Transverse colon (tissue), 4 donors: ENCODE measurements at regions not wholly inside any gene's neighbourhood (a gene's known extent, or its start where the extent isn't known, plus 50 kb on each side); places are given as distances from the start of the nearest gene placed in this dataset.

Experiments used
- DNase-seq: peaks from one replicate; pipeline ENCODE4 v3.0.0-alpha.2; 2019
- H3K27ac ChIP-seq, 4 donors: fragments of 200-600 bp; sonication (generic); 2 replicates each; pipeline ENCODE4 v1.5.1; 2016 to 2018; ENCODE audit warnings: inconsistent platforms in 4 of 4
- H3K27me3 ChIP-seq: fragments of 200-600 bp; sonication (generic); 2 replicates; pipeline ENCODE4 v1.5.1; 2017; ENCODE audit warnings: inconsistent platforms
- H3K36me3 ChIP-seq, 4 donors: fragments of 200-600 bp; sonication (generic); 2 replicates each; pipeline ENCODE4 v1.5.1; 2017 to 2019; ENCODE audit warnings: inconsistent platforms in 4 of 4
- H3K4me1 ChIP-seq, 4 donors: fragments of 200-600 bp; sonication (generic); 2 replicates each; pipeline ENCODE4 v1.5.1; 2017 to 2020; ENCODE audit warnings: inconsistent platforms in 4 of 4
- H3K4me3 ChIP-seq, 4 donors: fragments of 200-600 bp; sonication (generic); 1 replicate in 1 of 4; 2 replicates in 3 of 4; pipeline versions ENCODE4 v1.5.1 to v1.6.1; 2017 to 2019; ENCODE audit warnings: inconsistent platforms in 4 of 4
- H3K9me3 ChIP-seq, 2 donors: fragments of 200-600 bp; sonication (generic); 2 replicates each; pipeline ENCODE4 v1.5.1; 2017 to 2019; ENCODE audit warnings: inconsistent platforms in 2 of 2
- EP300 ChIP-seq: sonication (generic); formaldehyde crosslinking; IDR thresholded peaks from one replicate; pipeline ENCODE4 v1.6.1; 2017; ENCODE audit warnings: antibody characterized with exemption, low read depth
- POLR2A ChIP-seq: fragments of 450-650 bp; IDR thresholded peaks from one replicate; pipeline ENCODE4 v1.6.1; 2016; ENCODE audit warnings: antibody characterized with exemption, mild to moderate bottlenecking, moderate library complexity
- POLR2AphosphoS5 ChIP-seq, 3 donors: sonication (generic); formaldehyde crosslinking; IDR thresholded peaks; one replicate each; pipeline ENCODE4 v1.6.1; 2016; ENCODE audit warnings: antibody characterized with exemption in 3 of 3
- WGBS, 2 donors: methylation state at CpG; one replicate each; pipeline ENCODE4 v1.1.5; 2018; ENCODE audit warnings: low coverage in 1 of 2; 5-methylcytosine and 5-hydroxymethylcytosine counted together
- in situ Hi-C, 4 donors: fragments of 200-750 bp; cut with MboI; loops; one replicate each; pipeline versions ENCODE4 v1.15.0 to v1.15.1; 2017; ENCODE audit warnings: low sequenced_read_pairs in 3 of 4, low pct_ligation_motif_present in 1 of 4, low pct_unique_long_range_greater_than_20kb in 1 of 4
- intact Hi-C: fragments of 100-400 bp; cut with DNase I; formaldehyde crosslinking; loops from one replicate; pipeline ENCODE4 v1.15.1; 2023; ENCODE audit warnings: low total_unique reads
- TF ChIP-seq, protein P1 (sequence below), 5 experiments: fragments of 200-600 bp in 3 of 5; fragments of 450-650 bp in 2 of 5; sonication (generic) in 3 of 5; IDR thresholded peaks; 1 replicate in 2 of 5; 2 replicates in 3 of 5; pipeline ENCODE4 v1.5.1; 2016 to 2017; ENCODE audit warnings: antibody characterized with exemption in 5 of 5, inconsistent platforms in 3 of 5, mild to moderate bottlenecking in 2 of 5, moderate library complexity in 1 of 5

DNA sequence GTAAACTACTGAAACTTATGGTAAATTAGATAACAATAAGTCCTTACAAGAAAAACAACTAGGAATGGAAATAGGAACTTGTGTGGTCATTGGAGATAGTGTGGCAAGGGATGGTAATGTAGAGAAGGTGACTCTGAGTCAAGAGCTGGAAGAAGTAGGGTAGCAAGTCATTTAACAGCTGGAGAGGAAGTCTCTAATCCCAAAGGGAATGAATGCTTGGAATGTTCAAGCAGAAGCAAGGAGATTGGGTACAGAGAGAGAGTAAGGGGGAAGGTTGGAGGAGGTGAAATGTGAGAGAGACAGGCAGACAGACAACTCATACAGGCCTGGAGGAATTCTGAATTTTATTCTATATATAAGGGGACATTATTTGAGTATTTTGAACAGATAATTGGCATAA is 260.6 kb upstream of the MAD2L1 start:
- Histone ChIP-seq H3K36me3 (no peaks in the 10 kb centered on the region), H3K27ac (no peak overlapping the region), H3K4me1 (no peaks in the 10 kb centered on the region), H3K9me3 (no peaks in the 10 kb centered on the region), H3K4me3 (no peak overlapping the region), H3K27me3 (no peaks in the 10 kb centered on the region)
- no peak for DNase-seq
- TF ChIP-seq EP300 (no peak), POLR2A (no peak)
- TF ChIP-seq, protein P1, sequence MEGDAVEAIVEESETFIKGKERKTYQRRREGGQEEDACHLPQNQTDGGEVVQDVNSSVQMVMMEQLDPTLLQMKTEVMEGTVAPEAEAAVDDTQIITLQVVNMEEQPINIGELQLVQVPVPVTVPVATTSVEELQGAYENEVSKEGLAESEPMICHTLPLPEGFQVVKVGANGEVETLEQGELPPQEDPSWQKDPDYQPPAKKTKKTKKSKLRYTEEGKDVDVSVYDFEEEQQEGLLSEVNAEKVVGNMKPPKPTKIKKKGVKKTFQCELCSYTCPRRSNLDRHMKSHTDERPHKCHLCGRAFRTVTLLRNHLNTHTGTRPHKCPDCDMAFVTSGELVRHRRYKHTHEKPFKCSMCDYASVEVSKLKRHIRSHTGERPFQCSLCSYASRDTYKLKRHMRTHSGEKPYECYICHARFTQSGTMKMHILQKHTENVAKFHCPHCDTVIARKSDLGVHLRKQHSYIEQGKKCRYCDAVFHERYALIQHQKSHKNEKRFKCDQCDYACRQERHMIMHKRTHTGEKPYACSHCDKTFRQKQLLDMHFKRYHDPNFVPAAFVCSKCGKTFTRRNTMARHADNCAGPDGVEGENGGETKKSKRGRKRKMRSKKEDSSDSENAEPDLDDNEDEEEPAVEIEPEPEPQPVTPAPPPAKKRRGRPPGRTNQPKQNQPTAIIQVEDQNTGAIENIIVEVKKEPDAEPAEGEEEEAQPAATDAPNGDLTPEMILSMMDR (IDR thresholded peaks at IDR 0.05), result no peak
- in situ Hi-C loops (no loop called here), intact Hi-C loops (no loop called here)

DNA sequence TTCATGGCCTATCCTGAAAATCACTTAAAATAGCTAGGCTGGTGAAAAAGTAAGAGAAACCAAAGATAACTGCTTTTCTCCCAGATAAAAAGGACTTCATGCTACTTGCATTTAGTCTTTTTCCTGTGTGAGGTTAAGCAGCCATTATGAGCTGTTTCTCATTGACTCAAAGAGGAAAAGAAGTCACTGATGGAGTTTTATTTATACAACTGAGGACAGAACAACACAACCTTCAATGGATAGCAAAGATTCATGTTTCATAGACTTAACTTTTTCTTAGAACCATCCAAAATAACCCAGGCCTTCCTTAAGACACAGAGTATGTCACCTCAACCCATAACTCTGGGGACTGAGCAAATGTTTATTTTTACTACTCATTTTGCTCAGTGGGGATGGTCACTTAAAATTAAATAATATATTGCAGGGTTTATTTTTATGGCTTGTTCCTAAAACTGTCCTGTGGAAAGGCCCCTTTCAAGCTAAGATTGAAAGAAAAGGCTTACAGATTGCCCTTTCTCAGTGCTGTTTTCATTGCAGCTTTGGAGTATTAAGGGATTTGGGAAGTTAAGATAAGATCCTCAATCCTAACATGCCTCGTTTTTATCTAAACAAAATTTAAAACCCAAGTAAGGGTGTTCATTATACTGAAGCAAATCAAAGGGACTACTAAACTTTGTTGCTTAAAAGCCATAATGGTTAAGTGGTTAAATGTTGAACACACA is 252.6 kb upstream of the MAD2L1 start:
- H3K4me3 ChIP-seq, result no peak overlapping the region
- TF ChIP-seq POLR2A, result no peak
- TF ChIP-seq, protein P1 (IDR thresholded peaks at IDR 0.05), result no peak
- in situ Hi-C loops (no loop called here), intact Hi-C loops (no loop called here)
- 0 to 12% methylated on average over 1 of the region's 1 CpG for WGBS, 2 donors
- no peak for DNase-seq
- no peaks in the 10 kb centered on the region for H3K4me1 ChIP-seq
- no peak overlapping the region for H3K27ac ChIP-seq
- H3K9me3 ChIP-seq, result no peaks in the 10 kb centered on the region
- H3K27me3 ChIP-seq, result no peaks in the 10 kb centered on the region
- no peaks in the 10 kb centered on the region for H3K36me3 ChIP-seq

DNA sequence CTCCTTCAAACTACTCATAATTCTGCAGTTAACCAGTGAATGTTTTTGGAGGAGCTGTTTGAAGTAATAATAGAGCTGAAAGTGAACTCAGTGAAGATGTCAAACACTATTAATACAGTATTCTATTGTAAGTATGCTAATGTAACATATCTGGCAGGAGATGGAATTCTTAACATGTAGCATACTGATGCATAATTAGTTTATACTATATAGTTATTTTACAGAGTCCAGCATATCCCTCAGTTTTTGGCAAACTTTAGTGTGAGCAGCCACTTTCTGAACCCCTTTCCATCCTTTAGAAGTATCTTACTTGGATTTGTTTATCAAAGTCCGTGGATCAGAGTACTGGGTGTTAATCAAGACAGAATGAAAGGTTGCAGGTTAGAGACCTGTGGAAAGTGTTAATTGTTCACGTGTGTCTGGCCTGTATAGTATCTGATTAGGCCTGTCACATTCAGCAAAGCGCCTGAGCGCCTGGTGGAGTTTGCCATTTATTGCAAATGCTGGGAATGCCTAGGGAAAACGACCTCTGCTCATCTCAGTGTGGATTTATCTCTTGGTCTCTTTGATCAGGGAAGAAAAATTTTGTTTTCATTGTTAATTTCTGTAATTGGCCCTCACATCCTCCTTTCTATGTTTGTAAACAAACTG is 251.7 kb upstream of the MAD2L1 start:
- Histone ChIP-seq H3K4me3 (no peak overlapping the region), H3K4me1 (no peaks in the 10 kb centered on the region), H3K27me3 (no peaks in the 10 kb centered on the region), H3K27ac (no peak overlapping the region), H3K36me3 (no peaks in the 10 kb centered on the region), H3K9me3 (no peaks in the 10 kb centered on the region)
- intact Hi-C loops (no loop called here), in situ Hi-C loops (no loop called here)
- no peak for TF ChIP-seq POLR2AphosphoS5 (IDR thresholded peaks at IDR 0.05)
- TF ChIP-seq EP300, result no peak
- TF ChIP-seq POLR2A, result no peak
- TF ChIP-seq, protein P1 (IDR thresholded peaks at IDR 0.05), result no peak
- DNase-seq, result no peak
- 20 to 44% methylated on average over 2 to 5 of the region's 5 CpGs for WGBS, 2 donors

DNA sequence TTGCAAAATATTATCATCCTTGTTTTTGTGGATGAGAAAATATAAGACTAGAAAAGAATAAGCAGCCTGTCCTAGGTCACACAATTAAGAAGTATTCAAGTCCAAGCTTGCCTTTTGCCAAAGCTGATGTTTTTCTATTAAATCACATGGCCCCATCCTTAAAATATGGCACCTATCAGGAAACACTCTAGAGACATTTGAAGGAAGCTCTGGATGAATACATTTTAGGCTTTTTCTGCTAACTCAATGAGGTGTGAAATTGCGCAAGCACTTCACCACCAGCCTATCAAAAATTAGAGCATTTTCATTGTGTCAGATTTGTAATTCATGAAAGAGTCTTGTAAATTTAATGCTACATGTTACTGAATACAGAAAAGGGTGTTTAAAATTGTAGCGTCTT is 251.1 kb upstream of the MAD2L1 start:
- no peak overlapping the region for H3K27ac ChIP-seq
- H3K36me3 ChIP-seq, result no peaks in the 10 kb centered on the region
- in situ Hi-C loops (no loop called here), intact Hi-C loops (no loop called here)
- WGBS, 2 donors, result 84 to 95% methylated on average over 2 of the region's 2 CpGs
- TF ChIP-seq POLR2AphosphoS5 (IDR thresholded peaks at IDR 0.05) (no peak), EP300 (no peak), POLR2A (no peak)
- TF ChIP-seq, protein P1 (IDR thresholded peaks at IDR 0.05), result no peak
- no peak overlapping the region for H3K4me3 ChIP-seq
- no peaks in the 10 kb centered on the region for H3K27me3 ChIP-seq
- H3K9me3 ChIP-seq, result no peaks in the 10 kb centered on the region
- no peak for DNase-seq
- H3K4me1 ChIP-seq, result no peaks in the 10 kb centered on the region
